AG09319 (cell line): ENCODE measurements at regions not wholly inside any gene's neighbourhood (a gene's known extent, or its start where the extent isn't known, plus 50 kb on each side); places are given as distances from the start of the nearest gene placed in this dataset.

Experiments used
- DNase-seq: peaks from one replicate; pipeline ENCODE4 v3.0.0-alpha.2; 2010; ENCODE audit warnings: low read depth; ENCODE audit errors: extremely low read depth
- CTCF ChIP-seq: IDR thresholded peaks from 2 replicates; pipeline ENCODE4 v1.5.1; 2011; ENCODE audit warnings: low read depth, mild to moderate bottlenecking, inconsistent platforms, low read length, moderate library complexity

GRCh38 chr5:68423154-68423811 is 207.7 kb downstream of the PIK3R1 start:
- DNase-seq = no peak
- no peak for TF ChIP-seq CTCF

GRCh38 chr5:68424799-68425537 is 209.4 kb downstream of the PIK3R1 start:
- DNase-seq = no peak
- TF ChIP-seq CTCF = no peak

GRCh38 chr5:68426586-68426985 is 211.0 kb downstream of the PIK3R1 start:
- no peak for DNase-seq
- TF ChIP-seq CTCF = no peak

- TF ChIP-seq CTCF = no peak
Observed at GRCh38 chr5:68428231-68428811, 212.8 kb downstream of the PIK3R1 start.

GRCh38 chr5:68429510-68429909 is 214.0 kb downstream of the PIK3R1 start:
- DNase-seq = no peak

More at GRCh38 chr5:68428231-68428811, 212.8 kb downstream of the PIK3R1 start:
- DNase-seq = no peak

GRCh38 chr5:68430279-68430678 is 214.7 kb downstream of the PIK3R1 start:
- no peak for DNase-seq
- TF ChIP-seq CTCF = no peak

More at GRCh38 chr5:68429510-68429909, 214.0 kb downstream of the PIK3R1 start:
- TF ChIP-seq CTCF = no peak

GRCh38 chr5:68431186-68431585 is 215.6 kb downstream of the PIK3R1 start:
- DNase-seq = no peak
- TF ChIP-seq CTCF = no peak
